Activated T-cell treated with anti-CD3 and anti-CD28 coated beads for 24 hours (primary cell): ENCODE measurements at regions not wholly inside any gene's neighbourhood (a gene's known extent, or its start where the extent isn't known, plus 50 kb on each side); places are given as distances from the start of the nearest gene placed in this dataset.

Experiments
- DNase-seq: peaks from one replicate; pipeline ENCODE4 v3.0.0-alpha.2; 2020; ENCODE audit warnings: low read depth

- DNase-seq, result no peak
Measured at GRCh38 chr7:17020250-17020649, 138.5 kb upstream of the AGR3 start.

- DNase-seq, result no peak
Measured at GRCh38 chr7:17021205-17021604, 139.4 kb upstream of the AGR3 start.

- DNase-seq, result no peak
Measured at GRCh38 chr7:17022920-17023319, 141.1 kb upstream of the AGR3 start.

- no peak for DNase-seq
Measured at GRCh38 chr7:17026269-17026668, 144.5 kb upstream of the AGR3 start.

- DNase-seq, result no peak
Measured at GRCh38 chr7:17027143-17027788, 145.5 kb upstream of the AGR3 start.

- no peak for DNase-seq
Measured at GRCh38 chr7:17027789-17028152, 146.0 kb upstream of the AGR3 start.

- DNase-seq, result no peak
Measured at GRCh38 chr7:17029150-17029549, 147.4 kb upstream of the AGR3 start.

GRCh38 chr7:17030559-17030958 lies 148.8 kb upstream of the AGR3 start:
- no peak for DNase-seq

- DNase-seq, result no peak
Measured at GRCh38 chr7:17031906-17032551, 150.2 kb upstream of the AGR3 start.

GRCh38 chr7:17033245-17033644 lies 151.5 kb upstream of the AGR3 start:
- no peak for DNase-seq

GRCh38 chr7:17036584-17036983 lies 154.8 kb upstream of the AGR3 start:
- no peak for DNase-seq

GRCh38 chr7:17037356-17037755 lies 155.6 kb upstream of the AGR3 start:
- DNase-seq, result no peak

GRCh38 chr7:17038160-17038782 lies 156.5 kb upstream of the AGR3 start:
- no peak for DNase-seq

GRCh38 chr7:17038783-17039170 lies 157.0 kb upstream of the AGR3 start:
- DNase-seq, result no peak

GRCh38 chr7:17039372-17039771 lies 157.6 kb upstream of the AGR3 start:
- no peak for DNase-seq

- DNase-seq, result no peak
Measured at GRCh38 chr7:17040716-17041115, 158.9 kb upstream of the AGR3 start.

- no peak for DNase-seq
Measured at GRCh38 chr7:17041324-17041723, 159.5 kb upstream of the AGR3 start.

- no peak for DNase-seq
Measured at GRCh38 chr7:17042211-17042610, 160.4 kb upstream of the AGR3 start.

GRCh38 chr7:17043012-17043877 lies 161.5 kb upstream of the AGR3 start:
- no peak for DNase-seq

- DNase-seq, result no peak
Measured at GRCh38 chr7:17044396-17044795, 162.6 kb upstream of the AGR3 start.

- DNase-seq, result no peak
Measured at GRCh38 chr7:17044861-17045260, 163.1 kb upstream of the AGR3 start.

- no peak for DNase-seq
Measured at GRCh38 chr7:17046259-17046658, 164.5 kb upstream of the AGR3 start.

GRCh38 chr7:17046666-17047065 lies 164.9 kb upstream of the AGR3 start:
- no peak for DNase-seq
